ENCODE measurements at regions not wholly inside any gene's neighbourhood (a gene's known extent, or its start where the extent isn't known, plus 50 kb on each side); places are given as distances from the start of the nearest gene placed in this dataset.

GRCh38 chr2:241974851-241975592 is 105.5 kb downstream of the RTP5 start:
- no peak overlapping the region for H3K4me2 ChIP-seq (ENCODE audit: low read length)
- H3K9ac ChIP-seq (ENCODE audit: low read length), result no peak overlapping the region
- no peak overlapping the region for H3K4me3 ChIP-seq (replicated peaks in 1 of 2; ENCODE audit: low read depth in 1 of 2, low read length in 2 of 2)
- POLR2A ChIA-PET, result no interaction called here
- no peak overlapping the region for H2AFZ ChIP-seq (ENCODE audit: low read depth, low read length, poor library complexity, severe bottlenecking)
- CTCF ChIA-PET, result no interaction called here
- no peaks in the 10 kb centered on the region for H3K36me3 ChIP-seq (ENCODE audit: control insufficient read depth in 1 of 2, insufficient read depth in 2 of 2, low read length in 2 of 2)
- H3K79me2 ChIP-seq (ENCODE audit: insufficient read depth, low read length), result no peaks in the 10 kb centered on the region
- H3K9me3 ChIP-seq (ENCODE audit: control insufficient read depth in 1 of 2, insufficient read depth in 1 of 2, low read depth in 1 of 2, low read length in 2 of 2), result no peaks in the 10 kb centered on the region
- ATAC-seq (no peak), DNase-seq (ENCODE audit: low read depth, low spot score) (no peak)
- H3K4me1 ChIP-seq (ENCODE audit: control insufficient read depth in 1 of 2, insufficient read depth in 2 of 2, low read length in 2 of 2), result no peaks in the 10 kb centered on the region
- H3K27me3 ChIP-seq (ENCODE audit: insufficient read depth, low read length), result no peaks in the 10 kb centered on the region
- no peaks in the 10 kb centered on the region for H4K20me1 ChIP-seq (ENCODE audit: insufficient read depth)
- TF ChIP-seq SIN3A (IDR thresholded peaks at IDR 0.05; ENCODE audit: low read depth), result no peak
- TF ChIP-seq POLR2A (IDR thresholded peaks at IDR 0.05; ENCODE audit: borderline replicate concordance, extremely low read depth, insufficient read depth, insufficient read length), result no peak
- TF ChIP-seq SP1 (IDR thresholded peaks at IDR 0.05; ENCODE audit: low read depth), result no peak
- TF ChIP-seq EZH2 (IDR thresholded peaks at IDR 0.05), result no peak
- no peak for TF ChIP-seq EZH2phosphoT487 (IDR thresholded peaks at IDR 0.05; ENCODE audit: borderline replicate concordance)
- intact Hi-C loops (cut with micrococcal nuclease), result no loop called here
- H3K9me2 ChIP-seq (ENCODE audit: insufficient read depth), result no peaks in the 10 kb centered on the region
- no peak overlapping the region for H3K27ac ChIP-seq (ENCODE audit: low read depth, low read length)
- BruUV-seq (replicated peaks), result no TSS peak
- RAD21 ChIA-PET (ENCODE audit: low non-redundant PET in 1 of 2, low total read pairs in 2 of 2, uncharacterized antibody in 2 of 2, unreplicated experiment in 2 of 2), result no interaction called here

GRCh38 chr2:241975593-241976284 is 106.2 kb downstream of the RTP5 start:
- intact Hi-C loops (cut with micrococcal nuclease), result no loop called here
- no peak for DNase-seq (ENCODE audit: low read depth, low spot score)
- BruUV-seq (replicated peaks), result no TSS peak
- RAD21 ChIA-PET (ENCODE audit: low non-redundant PET in 1 of 2, low total read pairs in 2 of 2, uncharacterized antibody in 2 of 2, unreplicated experiment in 2 of 2), result no interaction called here
- Histone ChIP-seq H3K4me3 (replicated peaks in 1 of 2; ENCODE audit: low read depth in 1 of 2, low read length in 2 of 2) (no peak overlapping the region), H4K20me1 (ENCODE audit: insufficient read depth) (no peaks in the 10 kb centered on the region), H3K4me1 (ENCODE audit: control insufficient read depth in 1 of 2, insufficient read depth in 2 of 2, low read length in 2 of 2) (no peaks in the 10 kb centered on the region), H3K36me3 (ENCODE audit: control insufficient read depth in 1 of 2, insufficient read depth in 2 of 2, low read length in 2 of 2) (no peaks in the 10 kb centered on the region), H3K9me3 (ENCODE audit: control insufficient read depth in 1 of 2, insufficient read depth in 1 of 2, low read depth in 1 of 2, low read length in 2 of 2) (no peaks in the 10 kb centered on the region), H2AFZ (ENCODE audit: low read depth, low read length, poor library complexity, severe bottlenecking) (no peak overlapping the region), H3K27me3 (ENCODE audit: insufficient read depth, low read length) (no peaks in the 10 kb centered on the region), H3K79me2 (ENCODE audit: insufficient read depth, low read length) (no peaks in the 10 kb centered on the region), H3K9ac (ENCODE audit: low read length) (no peak overlapping the region), H3K9me2 (ENCODE audit: insufficient read depth) (no peaks in the 10 kb centered on the region), H3K27ac (ENCODE audit: low read depth, low read length) (no peak overlapping the region), H3K4me2 (ENCODE audit: low read length) (no peak overlapping the region)
- POLR2A ChIA-PET, result no interaction called here
- ATAC-seq, result no peak
- CTCF ChIA-PET, result no interaction called here
- TF ChIP-seq SP1 (IDR thresholded peaks at IDR 0.05; ENCODE audit: low read depth), result no peak
- TF ChIP-seq POLR2A (IDR thresholded peaks at IDR 0.05; ENCODE audit: borderline replicate concordance, extremely low read depth, insufficient read depth, insufficient read length), result no peak
- no peak for TF ChIP-seq CBX3 (IDR thresholded peaks at IDR 0.05; ENCODE audit: low read depth)
- TF ChIP-seq POLR2AphosphoS5 (IDR thresholded peaks at IDR 0.05; ENCODE audit: low read depth, low read length), result no peak
- no peak for TF ChIP-seq YY1 (IDR thresholded peaks at IDR 0.05; ENCODE audit: extremely low read depth, insufficient replicate concordance, low read depth, low read length)
- no peak for TF ChIP-seq ELF1 (IDR thresholded peaks at IDR 0.05; ENCODE audit: borderline replicate concordance, low read depth)
- no peak for TF ChIP-seq EGR1 (IDR thresholded peaks at IDR 0.05; ENCODE audit: low read depth)
- no peak for TF ChIP-seq TCF7L2 (IDR thresholded peaks at IDR 0.05; ENCODE audit: borderline replicate concordance, extremely low read depth, insufficient read depth, insufficient read length)
- TF ChIP-seq MAX (IDR thresholded peaks at IDR 0.05), result no peak
- TF ChIP-seq REST (IDR thresholded peaks at IDR 0.05; ENCODE audit: low read depth), result no peak
- TF ChIP-seq EZH2phosphoT487 (IDR thresholded peaks at IDR 0.05; ENCODE audit: borderline replicate concordance), result no peak
- no peak for TF ChIP-seq CEBPB (IDR thresholded peaks at IDR 0.05; ENCODE audit: low read depth)
- no peak for TF ChIP-seq ZFX (IDR thresholded peaks at IDR 0.05)
- no peak for TF ChIP-seq SIN3A (IDR thresholded peaks at IDR 0.05; ENCODE audit: low read depth)
